HCT116 (cell line): ENCODE measurements at regions not wholly inside any gene's neighbourhood (a gene's known extent, or its start where the extent isn't known, plus 50 kb on each side); places are given as distances from the start of the nearest gene placed in this dataset.

ENCODE experiments used
- ATAC-seq: fragments of 200-7000 bp; cut with Tn5 transposase; 2 replicates; pipeline ENCODE4 v1.9.1; 2020; ENCODE audit warnings: mild to moderate bottlenecking, moderate library complexity
- BruUV-seq: library from RNA; stranded (reverse); fragments of 400-500 nt; replicated peaks from 2 replicates; lab custom pipeline; 2021; lab: Mats Ljungman, UMichigan
- CTCF ChIA-PET: fragments of 300-600 bp; sonication (Branson Sonifier 250); formaldehyde crosslinking; loops from one replicate; lab custom pipeline; 2021; ENCODE audit warnings: antibody characterized with exemption; lab: Charles Lee
- POLR2A ChIA-PET: fragments of 300-600, 350-600 bp; sonication (Branson Sonifier 250); formaldehyde crosslinking; loops from one replicate; lab custom pipeline; 2021; ENCODE audit warnings: antibody characterized with exemption; lab: Charles Lee
- RAD21 ChIA-PET, 2 experiments: fragments of 300-600 bp; sonication (Branson Sonifier 250); formaldehyde crosslinking; loops; one replicate each; lab custom pipeline; 2023; ENCODE audit warnings: low total read pairs in 2 of 2; ENCODE audit not compliant: uncharacterized antibody in 2 of 2, unreplicated experiment in 2 of 2, low non-redundant PET in 1 of 2; lab: Charles Lee
- DNase-seq: peaks from one replicate; pipeline ENCODE4 v3.0.0-alpha.2; 2010; ENCODE audit warnings: low read depth, low spot score
- H2AFZ ChIP-seq: fragments of 200-600 bp; shearing (Covaris generic), sonication (generic); 2 replicates; pipeline ENCODE4 v1.6.1; 2017; ENCODE audit warnings: low read depth, mixed run types, mixed read lengths, antibody characterized with exemption, low read length; ENCODE audit not compliant: poor library complexity, severe bottlenecking
- H3K27ac ChIP-seq: 2 replicates; pipeline ENCODE4 v1.5.1; 2012; ENCODE audit warnings: low read depth, low read length
- H3K27me3 ChIP-seq: fragments of 200-600 bp; sonication (generic); 2 replicates; pipeline ENCODE4 v1.6.1; 2016; ENCODE audit warnings: mixed run types, low read length, mixed read lengths; ENCODE audit not compliant: insufficient read depth
- H3K36me3 ChIP-seq, 2 experiments: fragments of 200-500 bp in 1 of 2; fragments of 200-600 bp in 1 of 2; sonication (Bioruptor generic) in 1 of 2; sonication (generic) in 1 of 2; 2 replicates each; pipeline versions ENCODE4 v1.5.1 to v1.6.1; 2014 to 2016; ENCODE audit warnings: low read length in 2 of 2, inconsistent platforms in 1 of 2, mixed read lengths in 1 of 2, mixed run types in 1 of 2; ENCODE audit not compliant: insufficient read depth in 2 of 2, control insufficient read depth in 1 of 2
- H3K4me1 ChIP-seq, 2 experiments: fragments of 200-600 bp in 1 of 2; sonication (generic) in 1 of 2; 2 replicates each; pipeline versions ENCODE4 v1.5.1 to v1.6.1; 2012 to 2017; ENCODE audit warnings: low read length in 2 of 2, inconsistent platforms in 1 of 2, mild to moderate bottlenecking in 1 of 2, mixed read lengths in 1 of 2, mixed run types in 1 of 2, moderate library complexity in 1 of 2; ENCODE audit not compliant: insufficient read depth in 2 of 2, control insufficient read depth in 1 of 2
- H3K4me2 ChIP-seq: fragments of 200-600 bp; sonication (generic); 2 replicates; pipeline ENCODE4 v1.6.1; 2017; ENCODE audit warnings: mixed run types, low read length, mixed read lengths
- H3K4me3 ChIP-seq, 2 experiments: fragments of 200-600 bp in 1 of 2; sonication (generic) in 1 of 2; replicated peaks in 1 of 2; 2 replicates each; pipeline ENCODE4 v1.5.1; 2011 to 2016; ENCODE audit warnings: low read length in 2 of 2, control low read depth in 1 of 2, low read depth in 1 of 2, mild to moderate bottlenecking in 1 of 2, mixed read lengths in 1 of 2, mixed run types in 1 of 2
- H3K79me2 ChIP-seq: fragments of 200-600 bp; sonication (generic); 2 replicates; pipeline ENCODE4 v1.6.1; 2017; ENCODE audit warnings: mild to moderate bottlenecking, mixed run types, low read length, moderate library complexity, mixed read lengths; ENCODE audit not compliant: insufficient read depth
- H3K9ac ChIP-seq: fragments of 200-600 bp; sonication (generic); 2 replicates; pipeline ENCODE4 v1.6.1; 2016; ENCODE audit warnings: low read length, mixed read lengths
- H3K9me2 ChIP-seq: fragments of 200-600 bp; sonication (generic), shearing (Covaris generic); 2 replicates; pipeline ENCODE4 v1.6.1; 2017; ENCODE audit warnings: mixed run types, mild to moderate bottlenecking, moderate library complexity; ENCODE audit not compliant: insufficient read depth
- H3K9me3 ChIP-seq, 2 experiments: fragments of 200-500 bp in 1 of 2; fragments of 200-600 bp in 1 of 2; sonication (Bioruptor generic) in 1 of 2; sonication (generic) in 1 of 2; 2 replicates each; pipeline ENCODE4 v1.6.1; 2014 to 2017; ENCODE audit warnings: low read length in 2 of 2, mixed read lengths in 2 of 2, inconsistent platforms in 1 of 2, low read depth in 1 of 2, mild to moderate bottlenecking in 1 of 2, mixed run types in 1 of 2, moderate library complexity in 1 of 2; ENCODE audit not compliant: control insufficient read depth in 1 of 2, insufficient read depth in 1 of 2
- H4K20me1 ChIP-seq: fragments of 200-600 bp; sonication (generic), shearing (Covaris generic); 2 replicates; pipeline ENCODE4 v1.6.1; 2017; ENCODE audit warnings: mixed run types, mild to moderate bottlenecking, moderate library complexity; ENCODE audit not compliant: insufficient read depth
- REST ChIP-seq: IDR thresholded peaks from 2 replicates; pipeline ENCODE4 v1.6.1; 2012; ENCODE audit warnings: low read depth
- TCF7L2 ChIP-seq: IDR thresholded peaks from 2 replicates; pipeline ENCODE4 v1.7.0; 2011; ENCODE audit warnings: borderline replicate concordance, inconsistent platforms; ENCODE audit not compliant: insufficient read depth, insufficient read length; ENCODE audit errors: extremely low read depth
- YY1 ChIP-seq: IDR thresholded peaks from 2 replicates; pipeline ENCODE4 v1.6.1; 2011; ENCODE audit warnings: low read length, low read depth, moderate library complexity, mild to moderate bottlenecking; ENCODE audit not compliant: insufficient replicate concordance; ENCODE audit errors: extremely low read depth
- intact Hi-C: fragments of 100-400 bp; cut with micrococcal nuclease; formaldehyde crosslinking; loops from 2 replicates; pipeline ENCODE4 v1.10.0; 2022
- TF ChIP-seq, protein P1 (sequence below): IDR thresholded peaks from 2 replicates; pipeline ENCODE4 v1.6.1; 2012

- Histone ChIP-seq H3K9ac (no peak overlapping the region), H2AFZ (no peak overlapping the region), H3K9me3 (no peaks in the 10 kb centered on the region), H3K4me1 (no peaks in the 10 kb centered on the region), H3K27me3 (peaks cover 27% of the 10 kb centered on the region; the same call in 1 of the 2 replicates), H3K79me2 (no peaks in the 10 kb centered on the region), H4K20me1 (no peaks in the 10 kb centered on the region), H3K9me2 (no peaks in the 10 kb centered on the region), H3K4me2 (no peak overlapping the region), H3K27ac (no peak overlapping the region), H3K36me3 (no peaks in the 10 kb centered on the region), H3K4me3 (no peak overlapping the region)
- ChIA-PET CTCF (no interaction called here), RAD21 (no interaction called here), POLR2A (no interaction called here)
- TF ChIP-seq, protein P1, sequence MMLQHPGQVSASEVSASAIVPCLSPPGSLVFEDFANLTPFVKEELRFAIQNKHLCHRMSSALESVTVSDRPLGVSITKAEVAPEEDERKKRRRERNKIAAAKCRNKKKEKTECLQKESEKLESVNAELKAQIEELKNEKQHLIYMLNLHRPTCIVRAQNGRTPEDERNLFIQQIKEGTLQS: no peak
- DNase-seq: no peak
- intact Hi-C loops: no loop called here
- BruUV-seq: no TSS peak
- no peak for ATAC-seq
These were observed 84.0 kb downstream of the SST start for GRCh38 chr3:187586226-187586625.

DNA sequence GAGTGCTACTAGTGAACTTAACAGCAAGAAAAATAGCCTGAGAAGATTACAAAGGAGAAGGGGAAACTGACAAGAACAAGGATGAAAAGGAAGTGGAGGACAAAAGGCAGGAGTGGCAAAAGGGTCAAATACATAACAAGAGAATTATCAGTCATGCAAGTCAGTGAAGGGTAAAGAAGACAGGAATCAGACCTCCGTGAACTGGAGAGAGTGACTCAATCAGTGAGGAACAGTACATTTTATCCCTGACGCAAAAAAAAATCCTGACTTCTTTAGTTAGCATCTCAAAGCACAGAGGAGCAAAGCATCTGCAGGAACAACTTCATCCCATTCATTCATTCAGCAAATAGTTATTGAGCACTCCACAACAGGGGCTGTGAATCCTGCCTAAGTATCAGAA, 97.8 kb downstream of the SST start:
- ChIA-PET CTCF (no interaction called here), POLR2A (no interaction called here)
- BruUV-seq: no TSS peak

More for the DNA sequence above, 97.8 kb downstream of the SST start:
- peaks cover 25% of the 10 kb centered on the region; the same call in 1 of the 2 replicates for H3K27me3 ChIP-seq
- no peak overlapping the region for H3K4me2 ChIP-seq
- no peak for DNase-seq
- H4K20me1 ChIP-seq: no peaks in the 10 kb centered on the region
- no peaks in the 10 kb centered on the region for H3K9me2 ChIP-seq
- intact Hi-C loops: no loop called here
- ATAC-seq: no peak
- no peak overlapping the region for H3K4me3 ChIP-seq
- H2AFZ ChIP-seq: no peak overlapping the region
- no peak overlapping the region for H3K27ac ChIP-seq
- H3K36me3 ChIP-seq: no peaks in the 10 kb centered on the region
- H3K4me1 ChIP-seq: no peaks in the 10 kb centered on the region
- no peaks in the 10 kb centered on the region for H3K79me2 ChIP-seq
- RAD21 ChIA-PET: no interaction called here
- H3K9me3 ChIP-seq: no peaks in the 10 kb centered on the region
- H3K9ac ChIP-seq: no peak overlapping the region
- TF ChIP-seq TCF7L2 (no peak), REST (no peak), YY1 (no peak)
